SK-N-SH (cell line): ENCODE measurements at regions not wholly inside any gene's neighbourhood (a gene's known extent, or its start where the extent isn't known, plus 50 kb on each side); places are given as distances from the start of the nearest gene placed in this dataset.
"Not testable (repeated sequence)": the region's sequence is repeated elsewhere in the genome, so short reads cannot be mapped to it uniquely, and the experiment has no call there.

Experiments
- CTCF ChIA-PET: fragments of 300-600, 350-600 bp; formaldehyde crosslinking; extraction: SDS; loops from one replicate; lab custom pipeline; 2021; lab: Yijun Ruan, JAX
- POLR2A ChIA-PET: fragments of 350-600 bp; sonication (Branson Sonifier 250); formaldehyde crosslinking; extraction: SDS; loops from one replicate; lab custom pipeline; 2020; ENCODE audit warnings: antibody characterized with exemption, inconsistent platforms; lab: Yijun Ruan, JAX
- DNase-seq: peaks from one replicate; pipeline ENCODE4 v3.0.0; 2012
- H2AFZ ChIP-seq: fragments of 200-600 bp; sonication (generic); 2 replicates; pipeline ENCODE4 v1.8.1; 2016; ENCODE audit warnings: antibody characterized with exemption, mild to moderate bottlenecking, low read depth
- H3F3A ChIP-seq: fragments of 200-600 bp; sonication (generic); replicated peaks from 2 replicates; pipeline ENCODE3; 2016; ENCODE audit warnings: antibody characterized with exemption, mild to moderate bottlenecking; ENCODE audit not compliant: insufficient read depth
- H3K27ac ChIP-seq, 2 experiments: fragments of 200-500 bp in 1 of 2; fragments of 200-600 bp in 1 of 2; sonication (Bioruptor generic) in 1 of 2; sonication (generic), shearing (Covaris generic) in 1 of 2; 2 replicates each; pipeline versions ENCODE4 v1.5.1 to v1.6.1; 2014 to 2016; ENCODE audit warnings: low read depth in 2 of 2, inconsistent platforms in 1 of 2, low read length in 1 of 2, mild to moderate bottlenecking in 1 of 2, mixed read lengths in 1 of 2
- H3K27me3 ChIP-seq: fragments of 200-600 bp; sonication (generic), shearing (Covaris generic); 2 replicates; pipeline ENCODE4 v1.6.1; 2016; ENCODE audit warnings: mixed run types; ENCODE audit not compliant: insufficient read depth
- H3K36me3 ChIP-seq, 2 experiments: fragments of 200-500 bp in 1 of 2; fragments of 200-600 bp in 1 of 2; sonication (Bioruptor generic) in 1 of 2; sonication (generic) in 1 of 2; replicated peaks in 1 of 2; 2 replicates each; pipeline versions ENCODE3 to v1.5.1; 2014 to 2016; ENCODE audit warnings: low read length in 1 of 2, mild to moderate bottlenecking in 1 of 2; ENCODE audit not compliant: insufficient read depth in 2 of 2, control insufficient read depth in 1 of 2
- H3K4me1 ChIP-seq, 2 experiments: fragments of 200-500 bp in 1 of 2; fragments of 200-600 bp in 1 of 2; sonication (Bioruptor generic) in 1 of 2; sonication (generic), shearing (Covaris generic) in 1 of 2; 2 replicates each; pipeline versions ENCODE4 v1.5.1 to v1.6.1; 2014 to 2016; ENCODE audit warnings: low read depth in 1 of 2, low read length in 1 of 2, mixed run types in 1 of 2; ENCODE audit not compliant: insufficient read depth in 2 of 2, control insufficient read depth in 1 of 2
- H3K4me2 ChIP-seq: fragments of 200-600 bp; sonication (generic), shearing (Covaris generic); 2 replicates; pipeline ENCODE4 v1.6.1; 2017; ENCODE audit warnings: mixed run types
- H3K4me3 ChIP-seq, 2 experiments: fragments of 200-500 bp in 1 of 2; fragments of 200-600 bp in 1 of 2; sonication (Bioruptor generic) in 1 of 2; sonication (generic), shearing (Covaris generic) in 1 of 2; 2 replicates each; pipeline versions ENCODE4 v1.5.1 to v1.8.1; 2014 to 2016; ENCODE audit warnings: low read depth in 2 of 2, inconsistent platforms in 1 of 2, low read length in 1 of 2, mild to moderate bottlenecking in 1 of 2, mixed read lengths in 1 of 2, moderate library complexity in 1 of 2
- H3K79me2 ChIP-seq: fragments of 200-600 bp; sonication (generic); 2 replicates; pipeline ENCODE4 v1.8.1; 2017; ENCODE audit warnings: mild to moderate bottlenecking; ENCODE audit not compliant: insufficient read depth
- H3K9ac ChIP-seq: fragments of 200-600 bp; sonication (generic); 2 replicates; pipeline ENCODE4 v1.6.1; 2017; ENCODE audit warnings: mixed run types
- H3K9me2 ChIP-seq: fragments of 200-600 bp; sonication (generic); 2 replicates; pipeline ENCODE4 v1.6.1; 2017; ENCODE audit warnings: mixed run types
- H3K9me3 ChIP-seq: fragments of 200-600 bp; sonication (generic); 2 replicates; pipeline ENCODE4 v1.6.1; 2017; ENCODE audit warnings: mixed run types, mild to moderate bottlenecking, moderate library complexity
- H4K20me1 ChIP-seq: fragments of 200-600 bp; sonication (generic); 2 replicates; pipeline ENCODE4 v1.6.1; 2017; ENCODE audit warnings: mild to moderate bottlenecking, mixed run types; ENCODE audit not compliant: insufficient read depth
- EP300 ChIP-seq, 2 experiments: IDR thresholded peaks; 2 replicates each; pipeline versions ENCODE4 v1.4.0 to v1.6.1; 2012; ENCODE audit warnings: borderline replicate concordance in 1 of 2, low read depth in 1 of 2, low read length in 1 of 2
- FOXM1 ChIP-seq: IDR thresholded peaks from 2 replicates; pipeline ENCODE4 v1.4.0; 2012; ENCODE audit warnings: low read depth, mild to moderate bottlenecking
- GABPA ChIP-seq: IDR thresholded peaks from 2 replicates; pipeline ENCODE4 v1.4.0; 2012; ENCODE audit warnings: low read depth, mild to moderate bottlenecking
- JUND ChIP-seq: IDR thresholded peaks from 2 replicates; pipeline ENCODE4 v1.4.0; 2012
- MXI1 ChIP-seq: IDR thresholded peaks from 2 replicates; pipeline ENCODE4 v1.6.1; 2012; ENCODE audit warnings: mild to moderate bottlenecking, low read depth, low read length, improper control_type of control experiment
- NFIC ChIP-seq: IDR thresholded peaks from 2 replicates; pipeline ENCODE4 v1.4.0; 2012; ENCODE audit warnings: borderline replicate concordance
- NRF1 ChIP-seq: IDR thresholded peaks from 2 replicates; pipeline ENCODE4 v1.6.1; 2012; ENCODE audit warnings: low read depth, mild to moderate bottlenecking, low read length
- RAD21 ChIP-seq: IDR thresholded peaks from 2 replicates; pipeline ENCODE4 v1.6.1; 2012; ENCODE audit warnings: mild to moderate bottlenecking, low read length
- RFX5 ChIP-seq: IDR thresholded peaks from 2 replicates; pipeline ENCODE4 v1.6.1; 2012; ENCODE audit warnings: mild to moderate bottlenecking, improper control_type of control experiment, low read length
- TCF12 ChIP-seq: IDR thresholded peaks from 2 replicates; pipeline ENCODE4 v1.4.0; 2012
- WGBS: methylation state at CpG from one replicate; pipeline ENCODE4 v1.1.6; 2017; ENCODE audit warnings: low lambda C conversion rate; 5-methylcytosine and 5-hydroxymethylcytosine counted together
- TF ChIP-seq, protein P1 (sequence below): fragments of 150-350 bp; IDR thresholded peaks from 2 replicates; pipeline ENCODE4 v1.6.1; 2016; ENCODE audit warnings: mild to moderate bottlenecking, low read depth, low read length
- TF ChIP-seq, protein P2 (sequence below): fragments of 200-600 bp; sonication (generic); IDR thresholded peaks from 2 replicates; pipeline ENCODE4 v1.6.1; 2017; ENCODE audit warnings: antibody characterized with exemption, mild to moderate bottlenecking, moderate library complexity
- TF ChIP-seq, protein P3 (sequence below): IDR thresholded peaks from 2 replicates; pipeline ENCODE4; 2012

DNA sequence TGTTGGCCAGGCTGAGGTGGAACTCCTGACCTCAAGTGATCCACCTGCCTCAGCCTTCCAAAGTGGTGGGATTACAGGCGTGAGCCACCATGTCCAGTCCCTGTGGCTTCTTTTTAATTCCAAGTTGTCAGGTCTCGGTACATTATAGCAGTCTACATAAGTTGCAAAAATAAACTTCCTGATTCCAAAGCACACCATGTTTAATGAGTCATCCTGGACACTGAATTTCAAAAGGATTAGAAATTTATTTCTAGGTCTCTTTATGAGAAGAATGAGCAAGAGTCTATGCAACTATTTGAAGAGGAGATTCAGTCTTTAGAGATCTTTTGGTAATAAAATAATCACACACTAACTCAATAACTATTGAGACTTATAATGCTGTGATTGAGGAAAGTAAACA lies 63.9 kb upstream of the MCHR2 start:
- H3K4me1 ChIP-seq = no peaks in the 10 kb centered on the region
- H3K9me3 ChIP-seq = no peaks in the 10 kb centered on the region
- H3K36me3 ChIP-seq = no peaks in the 10 kb centered on the region
- no peak overlapping the region for H3K4me2 ChIP-seq
- no peak overlapping the region for H3K9ac ChIP-seq
- no peak overlapping the region for H3K27ac ChIP-seq
- no peaks in the 10 kb centered on the region for H3K27me3 ChIP-seq
- WGBS = 3% methylated on average over 2 of the region's 2 CpGs
- no peak overlapping the region for H3K4me3 ChIP-seq
- ChIA-PET CTCF (no interaction called here), POLR2A (no interaction called here)
- TF ChIP-seq, protein P1, sequence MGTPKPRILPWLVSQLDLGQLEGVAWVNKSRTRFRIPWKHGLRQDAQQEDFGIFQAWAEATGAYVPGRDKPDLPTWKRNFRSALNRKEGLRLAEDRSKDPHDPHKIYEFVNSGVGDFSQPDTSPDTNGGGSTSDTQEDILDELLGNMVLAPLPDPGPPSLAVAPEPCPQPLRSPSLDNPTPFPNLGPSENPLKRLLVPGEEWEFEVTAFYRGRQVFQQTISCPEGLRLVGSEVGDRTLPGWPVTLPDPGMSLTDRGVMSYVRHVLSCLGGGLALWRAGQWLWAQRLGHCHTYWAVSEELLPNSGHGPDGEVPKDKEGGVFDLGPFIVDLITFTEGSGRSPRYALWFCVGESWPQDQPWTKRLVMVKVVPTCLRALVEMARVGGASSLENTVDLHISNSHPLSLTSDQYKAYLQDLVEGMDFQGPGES = no peak
- TF ChIP-seq TCF12 = no peak
- TF ChIP-seq, protein P2, sequence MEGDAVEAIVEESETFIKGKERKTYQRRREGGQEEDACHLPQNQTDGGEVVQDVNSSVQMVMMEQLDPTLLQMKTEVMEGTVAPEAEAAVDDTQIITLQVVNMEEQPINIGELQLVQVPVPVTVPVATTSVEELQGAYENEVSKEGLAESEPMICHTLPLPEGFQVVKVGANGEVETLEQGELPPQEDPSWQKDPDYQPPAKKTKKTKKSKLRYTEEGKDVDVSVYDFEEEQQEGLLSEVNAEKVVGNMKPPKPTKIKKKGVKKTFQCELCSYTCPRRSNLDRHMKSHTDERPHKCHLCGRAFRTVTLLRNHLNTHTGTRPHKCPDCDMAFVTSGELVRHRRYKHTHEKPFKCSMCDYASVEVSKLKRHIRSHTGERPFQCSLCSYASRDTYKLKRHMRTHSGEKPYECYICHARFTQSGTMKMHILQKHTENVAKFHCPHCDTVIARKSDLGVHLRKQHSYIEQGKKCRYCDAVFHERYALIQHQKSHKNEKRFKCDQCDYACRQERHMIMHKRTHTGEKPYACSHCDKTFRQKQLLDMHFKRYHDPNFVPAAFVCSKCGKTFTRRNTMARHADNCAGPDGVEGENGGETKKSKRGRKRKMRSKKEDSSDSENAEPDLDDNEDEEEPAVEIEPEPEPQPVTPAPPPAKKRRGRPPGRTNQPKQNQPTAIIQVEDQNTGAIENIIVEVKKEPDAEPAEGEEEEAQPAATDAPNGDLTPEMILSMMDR = no peak
- H2AFZ ChIP-seq = no peak overlapping the region
- no peaks in the 10 kb centered on the region for H3K9me2 ChIP-seq
- H3K79me2 ChIP-seq = no peaks in the 10 kb centered on the region
- H4K20me1 ChIP-seq = no peaks in the 10 kb centered on the region
- no peaks in the 10 kb centered on the region for H3F3A ChIP-seq
- no peak for DNase-seq

DNA sequence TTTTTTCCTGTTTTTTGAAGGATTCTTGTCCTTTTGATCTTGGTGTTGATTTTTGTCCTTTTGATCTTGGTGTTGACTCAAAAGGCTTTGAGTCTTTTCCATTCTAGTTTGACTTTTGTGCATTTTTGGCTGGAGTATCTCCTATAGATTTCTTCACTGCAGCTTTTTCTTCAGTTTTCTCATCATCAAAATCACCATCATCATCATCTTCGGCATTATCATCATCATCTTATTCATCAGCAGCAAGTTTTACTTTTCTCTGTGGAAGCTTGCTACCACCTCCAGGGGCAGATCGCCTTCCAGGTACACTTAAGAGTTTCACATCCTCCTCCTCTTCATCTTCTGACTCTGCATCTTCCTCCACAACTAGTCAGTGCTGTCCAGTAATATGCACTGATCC lies 56.5 kb upstream of the MCHR2 start:
- DNase-seq = no peak
- Histone ChIP-seq H3K9me3 (no peaks in the 10 kb centered on the region), H3K27ac (no peak overlapping the region), H3K9ac (no peak overlapping the region), H3K4me3 (no peak overlapping the region), H4K20me1 (no peaks in the 10 kb centered on the region), H3K79me2 (no peaks in the 10 kb centered on the region), H3K27me3 (no peaks in the 10 kb centered on the region), H3K4me1 (no peaks in the 10 kb centered on the region), H3F3A (no peaks in the 10 kb centered on the region), H3K36me3 (no peaks in the 10 kb centered on the region), H3K4me2 (no peak overlapping the region), H2AFZ (no peak overlapping the region), H3K9me2 (no peaks in the 10 kb centered on the region)
- CTCF ChIA-PET = no interaction called here
- POLR2A ChIA-PET = no interaction called here
- 1% methylated on average over 2 of the region's 2 CpGs for WGBS
- TF ChIP-seq FOXM1 (no peak), JUND (no peak), EP300 (IDR thresholded peaks at IDR 0.05; ENCODE audit: borderline replicate concordance in 1 of 2, low read depth in 1 of 2, low read length in 1 of 2) (no peak), TCF12 (no peak), NFIC (no peak), MXI1 (no peak), NRF1 (no peak), GABPA (no peak), RFX5 (no peak), RAD21 (no peak)
- TF ChIP-seq, protein P3, sequence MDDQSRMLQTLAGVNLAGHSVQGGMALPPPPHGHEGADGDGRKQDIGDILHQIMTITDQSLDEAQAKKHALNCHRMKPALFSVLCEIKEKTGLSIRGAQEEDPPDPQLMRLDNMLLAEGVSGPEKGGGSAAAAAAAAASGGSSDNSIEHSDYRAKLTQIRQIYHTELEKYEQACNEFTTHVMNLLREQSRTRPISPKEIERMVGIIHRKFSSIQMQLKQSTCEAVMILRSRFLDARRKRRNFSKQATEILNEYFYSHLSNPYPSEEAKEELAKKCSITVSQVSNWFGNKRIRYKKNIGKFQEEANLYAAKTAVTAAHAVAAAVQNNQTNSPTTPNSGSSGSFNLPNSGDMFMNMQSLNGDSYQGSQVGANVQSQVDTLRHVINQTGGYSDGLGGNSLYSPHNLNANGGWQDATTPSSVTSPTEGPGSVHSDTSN = no peak
- TF ChIP-seq, protein P2 = no peak

DNA sequence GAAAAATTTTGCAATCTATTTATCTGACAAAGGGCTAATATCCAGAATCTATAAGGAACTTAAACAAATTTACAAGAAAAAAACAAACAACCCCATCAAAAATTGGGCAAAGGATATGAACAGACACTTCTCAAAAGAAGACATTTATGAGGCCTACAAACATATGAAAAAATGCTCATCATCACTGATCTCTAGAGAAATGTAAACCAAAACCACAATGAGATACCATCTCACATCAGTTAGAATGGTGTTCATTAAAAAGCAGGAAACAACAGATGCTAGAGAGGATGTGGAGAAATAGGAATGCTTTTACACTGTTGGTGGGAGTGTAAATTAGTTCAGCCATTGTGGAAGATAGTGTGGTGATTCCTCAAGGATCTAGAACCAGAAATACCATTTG lies 49.9 kb upstream of the MCHR2 start:
- H2AFZ ChIP-seq, CTCF ChIA-PET, H3K4me3 ChIP-seq, POLR2A ChIA-PET, H3K9me3 ChIP-seq, H3K9ac ChIP-seq, H3K27me3 ChIP-seq, H3K4me2 ChIP-seq, H3K27ac ChIP-seq, H3K9me2 ChIP-seq, H3F3A ChIP-seq, DNase-seq, H3K79me2 ChIP-seq, H3K36me3 ChIP-seq, H4K20me1 ChIP-seq, H3K4me1 ChIP-seq: not testable (repeated sequence)
